22Rv1 (cell line): ENCODE measurements at regions not wholly inside any gene's neighbourhood (a gene's known extent, or its start where the extent isn't known, plus 50 kb on each side); places are given as distances from the start of the nearest gene placed in this dataset.

Experiments
- CTCF ChIP-seq: fragments of 450-650 bp; IDR thresholded peaks from 2 replicates; pipeline ENCODE4 v1.5.1; 2017; ENCODE audit warnings: mild to moderate bottlenecking
- ZFX ChIP-seq: fragments of 450-650 bp; IDR thresholded peaks from 2 replicates; pipeline ENCODE4 v1.6.1; 2017; ENCODE audit warnings: antibody characterized with exemption, borderline replicate concordance

GRCh38 chr9:14389657-14390056 lies 75.7 kb upstream of the NFIB start:
- no peak for TF ChIP-seq CTCF
- no peak for TF ChIP-seq ZFX
